ENCODE measurements at regions not wholly inside any gene's neighbourhood (a gene's known extent, or its start where the extent isn't known, plus 50 kb on each side); places are given as distances from the start of the nearest gene placed in this dataset.

DNA sequence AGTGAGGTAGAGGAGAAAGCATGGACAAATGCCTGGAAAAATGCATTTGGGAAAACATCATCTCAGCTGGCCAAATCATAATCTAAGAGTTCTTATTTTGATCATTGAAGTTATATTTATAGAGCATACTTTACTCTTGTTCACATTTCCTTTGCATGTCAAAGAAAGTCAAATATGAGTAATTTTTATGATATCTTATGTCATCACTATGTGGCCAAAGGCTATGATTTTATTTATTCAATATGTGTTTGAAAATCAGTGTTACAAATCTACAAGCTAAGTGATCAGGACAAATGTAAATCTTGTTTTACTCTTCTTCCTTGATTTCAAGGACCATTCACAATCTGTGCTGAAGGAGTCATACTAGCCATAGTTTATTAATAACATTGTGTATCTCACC is 237.2 kb upstream of the DPH6 start:
- no peak for DNase-seq

DNA sequence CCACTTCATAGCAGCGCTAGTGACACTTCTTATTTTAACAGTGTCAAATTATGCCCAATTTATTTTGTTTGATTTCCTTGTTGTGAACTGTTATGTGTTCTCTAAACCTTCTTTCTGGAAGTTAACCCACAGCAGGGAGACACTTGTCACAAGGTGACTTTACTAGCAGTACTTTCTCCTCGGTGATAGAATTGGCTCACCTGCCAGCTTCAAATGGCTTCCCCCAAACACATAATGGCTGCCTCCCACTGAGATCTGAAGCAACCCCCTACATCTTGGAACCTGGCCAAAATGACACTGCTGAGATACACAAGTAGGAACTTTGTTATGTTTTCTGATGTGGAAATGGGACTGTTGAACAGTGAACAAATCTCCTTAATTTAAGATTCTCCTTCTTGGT is 238.8 kb upstream of the DPH6 start:
- DNase-seq = no peak

DNA sequence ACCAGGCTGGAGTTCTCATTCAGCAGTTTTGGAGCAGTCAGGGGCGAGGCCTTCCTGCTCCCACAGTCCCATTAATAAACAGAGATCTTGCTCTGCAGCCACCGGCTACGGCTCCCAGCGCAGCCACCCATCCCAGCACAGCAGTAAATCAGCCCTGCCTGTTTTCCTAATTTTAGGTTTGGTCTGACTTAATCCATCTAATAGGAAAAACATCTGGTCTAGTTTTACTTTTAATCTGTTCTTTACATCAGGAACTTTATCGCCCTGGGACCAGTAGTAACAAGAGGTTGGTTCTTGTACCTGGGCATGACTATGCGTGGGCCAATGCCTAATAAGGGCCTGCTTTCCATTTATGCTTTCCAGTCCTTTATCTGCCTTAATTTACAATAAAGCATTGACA is 264.0 kb upstream of the DPH6 start:
- no peak for DNase-seq

DNA sequence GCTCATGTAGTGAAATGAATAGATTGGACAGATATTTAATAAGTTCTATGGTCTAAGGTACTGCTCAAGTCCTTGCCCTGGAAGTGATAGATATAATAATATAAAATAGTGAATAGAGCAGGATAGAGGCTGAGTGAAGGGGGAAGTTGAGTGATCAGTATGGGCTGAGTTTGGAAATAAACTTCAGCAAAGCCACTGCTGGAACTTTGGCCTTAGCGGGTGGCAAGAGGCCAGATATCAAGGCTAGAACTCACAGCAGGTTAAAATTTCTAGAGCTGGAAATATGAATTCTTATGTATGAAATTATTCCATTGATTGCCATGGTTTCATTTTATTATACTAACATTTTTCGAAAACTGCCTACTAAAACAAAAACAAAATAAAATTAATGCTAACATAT is 267.6 kb upstream of the DPH6 start:
- DNase-seq = no peak

GRCh38 chr15:35818846-35819245 is 272.9 kb upstream of the DPH6 start:
- no peak for DNase-seq

DNA sequence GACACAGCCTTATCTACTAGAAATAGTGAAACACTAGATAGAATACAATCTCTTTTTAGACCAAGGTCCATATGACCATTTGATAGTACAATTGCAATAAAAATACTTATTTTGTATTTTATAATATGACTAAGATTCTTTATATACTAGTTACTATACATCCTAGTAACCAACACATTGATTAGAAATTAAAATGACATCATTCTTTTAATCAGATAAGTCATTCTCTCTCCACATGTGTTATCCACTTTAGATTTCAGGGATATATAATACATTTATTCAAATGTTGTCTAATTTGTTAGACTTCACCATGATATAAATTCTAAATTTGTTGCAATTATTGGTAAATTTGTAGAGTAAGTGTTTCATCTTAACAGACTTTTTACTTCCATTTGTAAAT is 276.2 kb upstream of the DPH6 start:
- DNase-seq = no peak

GRCh38 chr15:35827141-35827540 is 281.2 kb upstream of the DPH6 start:
- no peak for DNase-seq

GRCh38 chr15:35827911-35828310 is 281.9 kb upstream of the DPH6 start:
- DNase-seq = no peak

DNA sequence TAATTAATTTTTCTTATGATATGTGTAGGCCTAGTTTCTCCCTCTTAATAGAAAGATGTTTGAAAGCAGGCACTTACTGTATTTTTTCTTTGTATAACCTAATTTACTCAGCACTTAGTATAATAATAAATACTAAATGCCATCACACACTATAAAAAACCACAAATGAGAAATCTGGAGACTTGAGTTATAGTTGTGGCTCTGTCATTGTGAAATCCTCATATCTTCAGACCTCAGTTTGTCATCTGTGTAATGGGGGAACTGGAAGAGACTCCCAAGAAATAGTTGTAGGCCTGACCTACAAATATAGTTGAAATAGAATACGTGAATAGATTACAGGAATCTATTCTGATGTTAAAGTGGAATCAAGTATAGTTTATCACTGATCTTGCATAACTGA is 287.6 kb upstream of the DPH6 start:
- no peak for DNase-seq

DNA sequence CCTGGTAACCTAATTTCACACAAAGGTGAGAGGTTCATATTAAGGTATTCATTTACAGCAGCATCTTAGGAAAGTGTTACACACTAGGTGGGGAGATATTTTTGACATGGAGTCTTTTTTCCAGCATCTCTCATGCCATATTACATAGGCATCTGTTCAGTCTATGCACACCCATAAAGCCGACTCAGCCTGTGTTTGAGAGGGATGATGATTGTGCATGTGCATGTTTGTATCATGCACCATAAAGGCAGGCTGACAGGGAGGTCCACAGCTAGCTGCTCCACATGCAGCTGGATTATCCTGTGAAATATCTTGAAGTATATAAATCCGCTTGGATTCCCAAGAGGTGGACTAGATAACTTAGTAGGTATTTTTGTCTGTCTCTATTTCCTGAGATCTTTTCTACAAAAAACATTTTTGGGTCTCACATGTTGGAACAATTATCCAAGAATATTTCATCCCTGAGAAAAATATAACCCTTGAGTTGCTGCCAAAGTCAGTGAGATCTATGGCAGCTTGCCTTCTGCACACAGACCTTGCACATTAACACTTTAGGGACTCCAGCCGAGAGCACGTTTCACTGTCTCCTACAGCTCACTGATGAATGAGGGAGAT is 288.4 kb upstream of the DPH6 start:
- no peak for DNase-seq

GRCh38 chr15:35834866-35835265 is 288.9 kb upstream of the DPH6 start:
- DNase-seq = no peak

DNA sequence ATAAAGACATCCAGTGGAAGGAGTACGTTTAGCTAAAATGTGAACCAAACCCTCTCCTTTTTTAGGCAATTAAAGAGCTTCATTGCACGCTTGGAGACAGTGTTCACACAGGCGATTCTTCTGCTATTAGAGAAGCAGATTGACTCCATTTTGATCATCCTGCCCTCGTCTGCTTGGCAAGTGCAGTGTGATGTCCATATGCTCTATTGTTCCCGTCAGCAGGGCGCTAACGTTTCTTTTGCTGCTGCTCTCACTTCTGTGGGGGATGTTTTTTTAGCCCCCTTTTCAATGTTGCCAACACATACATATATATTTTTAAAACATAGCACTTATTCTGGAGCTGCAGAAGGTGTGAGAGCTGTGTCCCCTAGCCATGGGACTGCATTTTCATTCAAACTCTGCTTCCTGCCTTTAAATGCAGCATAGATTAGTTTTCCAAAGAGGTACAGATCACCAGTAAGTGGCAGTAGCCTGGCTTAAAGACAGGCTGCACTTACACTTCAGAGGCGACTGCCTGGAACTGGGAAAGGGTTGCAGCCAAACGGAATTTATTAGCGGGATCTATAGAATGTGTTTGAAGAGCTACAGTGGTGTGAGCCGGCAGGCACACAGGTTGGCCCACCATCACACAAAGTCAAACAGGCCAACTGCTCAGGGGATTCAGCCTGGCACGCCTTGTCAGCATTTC is 292.6 kb upstream of the DPH6 start:
- no peak for DNase-seq

DNA sequence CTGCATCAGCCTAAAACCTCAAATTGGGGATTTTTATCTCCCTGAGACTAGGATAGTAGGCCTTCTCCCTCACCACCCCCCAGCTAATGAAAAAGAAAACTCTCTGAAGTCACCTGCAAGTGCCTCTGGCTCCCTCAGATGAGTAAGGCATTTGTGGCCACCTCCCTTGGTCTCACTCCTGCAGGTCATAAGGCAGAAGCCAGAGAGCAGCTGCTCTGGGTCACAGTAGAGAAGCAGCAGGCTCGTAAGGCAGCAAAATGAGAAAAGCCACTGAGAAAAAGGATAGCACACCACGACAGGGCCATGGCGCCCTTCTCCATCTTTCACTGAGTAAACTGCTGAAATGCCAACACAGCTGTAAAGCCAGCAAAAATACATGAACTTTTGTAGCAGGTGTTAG is 296.7 kb upstream of the DPH6 start:
- no peak for DNase-seq

DNA sequence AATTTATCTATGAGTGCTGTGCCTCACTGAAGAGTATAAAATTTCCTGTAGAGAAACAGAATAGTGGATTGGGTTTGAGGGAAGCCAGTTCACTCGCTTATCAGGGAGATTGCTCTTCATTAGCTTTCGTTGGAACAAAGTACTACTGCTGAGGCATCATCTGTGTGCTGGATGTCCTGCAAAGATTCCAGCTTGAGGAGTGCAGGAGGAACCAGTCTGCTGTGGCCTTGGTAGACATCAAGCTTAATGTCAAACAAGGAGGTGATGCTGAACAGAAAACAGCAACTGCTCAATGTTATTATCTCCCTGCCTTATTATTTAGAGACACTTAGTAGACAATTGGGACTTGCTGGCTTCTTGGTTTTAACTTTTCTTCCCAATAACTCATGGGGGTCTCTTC is 297.5 kb upstream of the DPH6 start:
- DNase-seq = no peak

- no peak for DNase-seq
Measured at GRCh38 chr15:35850284-35850683, 304.3 kb upstream of the DPH6 start.

GRCh38 chr15:35851491-35851890 is 305.5 kb upstream of the DPH6 start:
- DNase-seq = no peak

- DNase-seq = no peak
Measured at GRCh38 chr15:35852818-35853624, 307.1 kb upstream of the DPH6 start.

DNA sequence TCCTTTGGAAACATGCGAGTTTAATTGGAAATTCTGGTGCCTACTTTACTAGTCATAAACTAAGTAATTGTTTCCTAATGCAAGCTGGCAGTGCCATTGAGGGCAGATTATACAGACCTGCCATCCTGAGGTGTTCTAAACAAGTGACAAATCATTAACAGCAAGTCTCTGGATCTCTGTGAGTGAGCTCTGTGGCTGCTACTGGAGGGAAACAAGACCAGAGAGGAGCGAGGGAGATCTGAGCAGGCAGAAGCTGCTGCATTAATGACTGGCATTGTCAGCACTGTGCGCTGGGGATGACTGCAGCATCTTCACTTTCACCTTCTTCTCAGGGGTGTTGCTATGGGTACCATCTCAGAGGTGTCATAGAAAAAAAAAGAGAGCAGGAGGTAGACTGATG is 308.4 kb upstream of the DPH6 start:
- DNase-seq = no peak

DNA sequence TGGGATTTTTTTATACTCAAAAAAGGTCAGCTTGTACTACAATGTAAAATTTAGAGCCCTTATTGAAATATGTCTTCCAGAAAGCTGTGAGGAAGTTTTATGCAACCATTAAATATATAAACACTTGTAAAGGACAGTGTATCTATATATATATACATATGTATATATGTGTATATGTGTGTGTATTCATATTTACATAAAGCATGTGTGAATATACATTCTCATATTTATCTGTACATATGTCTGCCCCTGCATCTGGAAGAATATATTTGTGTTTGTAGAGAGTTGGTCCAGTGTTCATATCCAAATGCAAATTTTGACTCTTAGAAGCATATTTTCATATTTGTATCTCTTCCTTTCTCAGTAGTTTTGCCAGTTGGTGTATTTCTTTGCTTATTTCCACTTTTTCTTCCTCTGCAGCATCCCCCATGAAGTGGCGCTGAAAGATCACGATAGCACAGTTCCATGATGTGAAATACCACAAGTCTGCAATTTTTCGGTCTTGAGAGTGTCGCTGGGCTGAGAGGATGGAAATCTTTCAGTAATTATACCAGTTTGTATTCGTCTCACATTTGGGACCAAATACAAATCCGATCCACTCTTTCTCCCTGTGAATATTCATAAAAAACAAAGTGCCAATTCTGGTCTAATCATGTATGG is 311.7 kb upstream of the DPH6 start:
- no peak for DNase-seq

DNA sequence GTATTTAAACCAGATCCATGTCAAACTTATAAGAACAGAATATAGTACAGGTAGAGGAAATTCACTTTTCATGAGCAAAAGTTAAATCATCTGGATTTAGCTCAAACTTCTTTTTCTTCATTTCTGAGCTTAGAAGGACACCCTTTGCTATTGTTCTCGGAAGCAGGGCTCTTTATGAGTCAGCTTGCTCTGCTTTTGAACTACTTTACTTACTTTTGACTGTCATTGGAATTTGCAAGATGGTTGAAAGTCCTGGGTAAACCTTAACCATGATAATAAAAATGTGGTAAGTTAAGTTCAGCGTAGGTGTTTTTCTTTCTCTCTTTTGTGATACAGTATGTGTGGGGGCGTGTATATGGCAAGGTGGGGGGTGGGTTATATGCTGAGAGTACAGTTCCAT is 312.7 kb upstream of the DPH6 start:
- no peak for DNase-seq

DNA sequence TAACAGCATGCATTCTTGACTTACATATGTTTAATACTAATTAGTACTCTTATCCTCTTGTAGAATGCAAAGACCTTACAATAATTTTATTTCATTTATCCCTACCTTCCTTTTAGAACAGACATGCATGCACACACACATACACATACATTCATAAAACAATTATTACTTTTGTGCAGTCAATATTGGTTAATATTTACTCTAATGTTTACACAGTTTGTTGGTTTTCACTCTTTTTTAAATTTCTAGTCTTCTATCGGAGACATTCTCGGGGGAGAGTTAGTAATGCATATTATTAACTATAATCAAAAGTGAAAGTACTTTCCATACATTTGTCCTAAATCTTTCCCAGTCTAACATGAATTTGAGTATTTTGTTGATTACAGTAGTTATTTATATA is 317.7 kb upstream of the DPH6 start:
- DNase-seq = no peak

GRCh38 chr15:35867356-35867755 is 321.4 kb upstream of the DPH6 start:
- no peak for DNase-seq

GRCh38 chr15:35871282-35871681 is 325.3 kb upstream of the DPH6 start:
- DNase-seq = no peak

DNA sequence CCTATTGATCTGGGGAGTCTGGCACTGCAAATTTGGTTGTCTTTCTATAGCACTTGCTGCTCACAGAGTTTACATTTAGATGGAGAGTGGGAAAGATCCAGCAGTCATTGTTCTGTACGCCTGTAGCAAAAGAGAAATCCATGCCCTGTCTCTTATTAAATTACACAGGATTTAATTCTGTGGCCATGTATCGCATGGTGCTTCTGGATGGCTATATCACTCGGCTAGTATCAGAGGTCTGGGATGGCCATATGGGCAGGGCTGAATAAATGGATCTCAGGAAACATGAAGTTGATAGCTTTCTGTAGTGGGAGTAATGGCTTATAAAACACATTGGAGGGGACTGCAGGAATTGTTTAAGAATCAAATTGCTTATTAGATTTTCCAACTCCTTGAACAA is 325.8 kb upstream of the DPH6 start:
- no peak for DNase-seq

All from NCI-H1694 treated with DMSO at 0.1 percent for 48 hours (cell line).